SK-N-SH treated with all-trans-retinoic acid at 6 μM for 48 hours (cell line): ENCODE measurements at regions not wholly inside any gene's neighbourhood (a gene's known extent, or its start where the extent isn't known, plus 50 kb on each side); places are given as distances from the start of the nearest gene placed in this dataset.

Source experiments
- ATAC-seq: fragments of 200-7000 bp; cut with Tn5 transposase; 3 replicates; pipeline ENCODE4 v1.9.1; 2020; ENCODE audit warnings: mild to moderate bottlenecking, moderate library complexity
- ARNTL ChIP-seq: fragments of 450-650 bp; formaldehyde crosslinking; IDR thresholded peaks from 2 replicates; pipeline ENCODE4 v1.5.0; 2020; ENCODE audit warnings: low read depth, mild to moderate bottlenecking, moderate library complexity, borderline replicate concordance
- BACH2 ChIP-seq: fragments of 250-450 bp; sonication (Bioruptor Pico); IDR thresholded peaks from 2 replicates; pipeline ENCODE4 v1.9.0; 2021; ENCODE audit warnings: mild to moderate bottlenecking, borderline replicate concordance
- CSDC2 ChIP-seq: fragments of 250-450 bp; sonication (Bioruptor Pico); IDR thresholded peaks from 2 replicates; pipeline ENCODE4 v1.5.0; 2020; ENCODE audit warnings: mild to moderate bottlenecking, moderate library complexity
- ESRRG ChIP-seq: fragments of 250-450 bp; sonication (Bioruptor Pico); IDR thresholded peaks from 2 replicates; pipeline ENCODE4 v1.6.1; 2021; ENCODE audit warnings: mild to moderate bottlenecking
- GLIS3 ChIP-seq: fragments of 250-450 bp; sonication (Bioruptor Pico); IDR thresholded peaks from 2 replicates; pipeline ENCODE4 v1.5.0; 2020; ENCODE audit warnings: mild to moderate bottlenecking, moderate library complexity
- ISL1 ChIP-seq: fragments of 250-450 bp; sonication (Bioruptor Pico); IDR thresholded peaks from 2 replicates; pipeline ENCODE4 v2.1.2; 2022; ENCODE audit warnings: mild to moderate bottlenecking, moderate library complexity
- OSR1 ChIP-seq: fragments of 250-450 bp; sonication (Bioruptor Pico); IDR thresholded peaks from 2 replicates; pipeline ENCODE4 v1.8.0; 2022; ENCODE audit warnings: moderate library complexity, mild to moderate bottlenecking, inconsistent platforms
- PPARA ChIP-seq: fragments of 250-450 bp; sonication (Bioruptor Pico); IDR thresholded peaks from 2 replicates; pipeline ENCODE4 v1.5.0; 2020; ENCODE audit warnings: mild to moderate bottlenecking, borderline replicate concordance
- RARB ChIP-seq: fragments of 250-450 bp; sonication (Bioruptor Pico); IDR thresholded peaks from 2 replicates; pipeline ENCODE4 v1.8.0; 2021; ENCODE audit warnings: mild to moderate bottlenecking, moderate library complexity
- SNAI2 ChIP-seq: fragments of 250-450 bp; sonication (Bioruptor Pico); IDR thresholded peaks from 2 replicates; pipeline ENCODE4 v1.5.0; 2020; ENCODE audit warnings: mild to moderate bottlenecking, moderate library complexity
- TOX ChIP-seq: fragments of 250-450 bp; sonication (Bioruptor Pico); IDR thresholded peaks from 2 replicates; pipeline ENCODE4 v1.8.0; 2021; ENCODE audit warnings: mild to moderate bottlenecking, moderate library complexity, borderline replicate concordance
- ZC3H10 ChIP-seq: fragments of 250-450 bp; sonication (Bioruptor Pico); IDR thresholded peaks from 2 replicates; pipeline ENCODE4 v1.5.1; 2021; ENCODE audit warnings: mild to moderate bottlenecking, moderate library complexity
- ZFP3 ChIP-seq: fragments of 250-450 bp; sonication (Bioruptor Pico); IDR thresholded peaks from 2 replicates; pipeline ENCODE4 v1.5.0; 2020; ENCODE audit warnings: mild to moderate bottlenecking, moderate library complexity
- ZFP30 ChIP-seq: fragments of 450-650 bp; formaldehyde crosslinking; IDR thresholded peaks from 2 replicates; pipeline ENCODE4 v1.5.0; 2022; ENCODE audit warnings: mild to moderate bottlenecking, moderate library complexity
- ZNF565 ChIP-seq: fragments of 450-650 bp; formaldehyde crosslinking; conservative IDR thresholded peaks from 2 replicates; pipeline ENCODE4 v1.5.0; 2020; ENCODE audit warnings: low read depth, mild to moderate bottlenecking, moderate library complexity
- ZNF70 ChIP-seq: fragments of 450-650 bp; formaldehyde crosslinking; IDR thresholded peaks from 2 replicates; pipeline ENCODE4 v1.5.0; 2020; ENCODE audit warnings: mild to moderate bottlenecking, moderate library complexity
- ZNF8 ChIP-seq: fragments of 450-650 bp; formaldehyde crosslinking; IDR thresholded peaks from 2 replicates; pipeline ENCODE4 v1.5.0; 2020; ENCODE audit warnings: mild to moderate bottlenecking, moderate library complexity
- TF ChIP-seq, protein P1 (sequence below): fragments of 250-450 bp; sonication (Bioruptor Pico); IDR thresholded peaks from 2 replicates; pipeline ENCODE4 v1.8.0; 2020; ENCODE audit warnings: mild to moderate bottlenecking, moderate library complexity, borderline replicate concordance
- TF ChIP-seq, protein P2 (sequence below): fragments of 250-450 bp; sonication (Bioruptor Pico); IDR thresholded peaks from 2 replicates; pipeline ENCODE4 v1.8.0; 2021; ENCODE audit warnings: low read depth, mild to moderate bottlenecking, moderate library complexity, borderline replicate concordance
- TF ChIP-seq, protein P3 (sequence below): fragments of 250-450 bp; sonication (Bioruptor Pico); IDR thresholded peaks from 2 replicates; pipeline ENCODE4 v1.5.1; 2020; ENCODE audit warnings: low read depth, mild to moderate bottlenecking, moderate library complexity
- TF ChIP-seq, protein P4 (sequence below): fragments of 250-450 bp; sonication (Bioruptor Pico); IDR thresholded peaks from 2 replicates; pipeline ENCODE4 v1.5.0; 2020; ENCODE audit warnings: mild to moderate bottlenecking, moderate library complexity

DNA sequence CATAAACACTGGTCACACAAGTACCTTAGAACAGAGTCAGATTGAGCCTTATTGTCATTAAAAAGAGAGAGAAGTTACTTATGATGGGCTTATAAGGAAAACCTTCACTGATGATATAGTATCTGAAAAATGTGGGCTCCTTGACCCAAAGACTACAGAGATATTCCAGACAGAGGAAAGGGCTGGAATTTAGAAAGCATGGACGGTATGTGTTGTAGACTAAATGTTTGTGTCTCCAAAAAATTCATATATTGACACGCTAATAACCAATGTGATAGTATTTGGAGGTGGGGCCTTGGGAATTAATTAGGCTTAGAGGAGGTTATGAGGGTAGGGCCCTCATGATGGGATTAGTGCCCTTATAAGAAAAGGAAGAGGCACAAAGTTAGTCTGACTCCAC, 61.0 kb upstream of the DAZL start:
- ATAC-seq, result no peak
- TF ChIP-seq PPARA (CRISPR knock-in tag), result no peak
- TF ChIP-seq ZNF565, result no peak
- no peak for TF ChIP-seq TOX (CRISPR knock-in tag)
- no peak for TF ChIP-seq CSDC2 (CRISPR knock-in tag)

DNA sequence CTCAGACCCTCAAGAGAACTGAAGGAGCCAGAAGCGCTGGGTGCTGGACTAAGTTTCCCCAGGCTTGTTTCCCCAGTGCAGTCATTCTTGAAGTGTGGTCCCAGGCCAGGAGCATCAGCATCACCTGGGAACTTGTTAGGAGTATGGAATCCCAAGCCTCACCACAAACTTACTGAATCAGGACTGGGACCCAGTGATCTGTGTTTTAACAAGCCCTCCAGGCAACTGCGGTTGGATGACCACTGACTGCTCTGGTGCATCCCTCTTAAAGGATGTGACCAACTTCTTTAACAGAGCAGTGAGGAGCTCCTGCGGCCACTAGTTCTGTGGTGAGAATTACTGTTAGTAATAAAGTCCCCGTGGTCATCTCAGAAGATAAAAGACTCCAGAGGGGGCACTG, 62.4 kb upstream of the DAZL start:
- ATAC-seq, result no peak
- TF ChIP-seq CSDC2 (CRISPR knock-in tag), result no peak
- no peak for TF ChIP-seq ZNF8

DNA sequence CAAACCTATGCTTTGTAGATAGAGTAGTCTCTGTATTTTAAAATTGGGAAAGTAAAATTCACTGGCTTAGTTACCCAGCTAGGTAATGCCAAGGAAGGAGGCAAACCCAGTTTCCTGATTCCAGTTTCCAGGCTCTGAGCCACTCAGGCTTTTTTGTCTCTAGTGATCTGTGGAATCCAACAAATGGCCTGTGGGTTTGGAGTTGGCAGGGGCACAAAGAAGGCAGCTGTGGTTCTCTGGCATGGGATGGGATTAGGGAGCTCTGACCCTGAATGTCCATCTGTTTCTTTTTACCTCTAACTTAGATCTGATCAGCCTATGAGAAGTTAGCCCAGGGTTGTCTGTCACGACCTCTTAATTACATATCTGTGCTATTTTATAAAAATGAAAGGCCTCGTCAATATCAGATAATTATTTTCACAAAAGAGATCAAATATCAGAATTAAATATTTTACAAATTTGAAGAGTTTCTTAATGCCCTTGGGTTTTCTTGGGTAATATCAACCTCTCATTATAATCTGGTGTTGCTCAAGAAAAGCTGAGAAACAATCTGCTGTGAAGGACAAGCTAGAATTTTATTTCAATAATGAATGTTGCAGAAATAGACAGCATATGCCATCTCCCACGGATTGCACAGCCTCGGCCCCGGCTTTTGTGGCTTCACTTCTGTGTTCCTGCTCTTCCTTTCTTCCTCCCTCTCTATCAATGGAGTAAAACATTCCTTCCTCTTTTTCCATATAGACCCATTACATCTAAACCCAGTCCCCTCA, 63.7 kb upstream of the DAZL start:
- TF ChIP-seq, protein P1, sequence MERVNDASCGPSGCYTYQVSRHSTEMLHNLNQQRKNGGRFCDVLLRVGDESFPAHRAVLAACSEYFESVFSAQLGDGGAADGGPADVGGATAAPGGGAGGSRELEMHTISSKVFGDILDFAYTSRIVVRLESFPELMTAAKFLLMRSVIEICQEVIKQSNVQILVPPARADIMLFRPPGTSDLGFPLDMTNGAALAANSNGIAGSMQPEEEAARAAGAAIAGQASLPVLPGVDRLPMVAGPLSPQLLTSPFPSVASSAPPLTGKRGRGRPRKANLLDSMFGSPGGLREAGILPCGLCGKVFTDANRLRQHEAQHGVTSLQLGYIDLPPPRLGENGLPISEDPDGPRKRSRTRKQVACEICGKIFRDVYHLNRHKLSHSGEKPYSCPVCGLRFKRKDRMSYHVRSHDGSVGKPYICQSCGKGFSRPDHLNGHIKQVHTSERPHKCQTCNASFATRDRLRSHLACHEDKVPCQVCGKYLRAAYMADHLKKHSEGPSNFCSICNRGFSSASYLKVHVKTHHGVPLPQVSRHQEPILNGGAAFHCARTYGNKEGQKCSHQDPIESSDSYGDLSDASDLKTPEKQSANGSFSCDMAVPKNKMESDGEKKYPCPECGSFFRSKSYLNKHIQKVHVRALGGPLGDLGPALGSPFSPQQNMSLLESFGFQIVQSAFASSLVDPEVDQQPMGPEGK (CRISPR knock-in tag), result no peak
- TF ChIP-seq PPARA (CRISPR knock-in tag) (no peak), ZFP3 (CRISPR knock-in tag) (no peak), ZNF565 (no peak), CSDC2 (CRISPR knock-in tag) (no peak), BACH2 (CRISPR knock-in tag) (no peak), ZFP30 (CRISPR knock-in tag) (no peak), ZC3H10 (CRISPR knock-in tag) (no peak), ESRRG (CRISPR knock-in tag) (no peak), GLIS3 (no peak), ARNTL (no peak), OSR1 (CRISPR knock-in tag) (no peak), TOX (CRISPR knock-in tag) (no peak)
- ATAC-seq, result no peak

DNA sequence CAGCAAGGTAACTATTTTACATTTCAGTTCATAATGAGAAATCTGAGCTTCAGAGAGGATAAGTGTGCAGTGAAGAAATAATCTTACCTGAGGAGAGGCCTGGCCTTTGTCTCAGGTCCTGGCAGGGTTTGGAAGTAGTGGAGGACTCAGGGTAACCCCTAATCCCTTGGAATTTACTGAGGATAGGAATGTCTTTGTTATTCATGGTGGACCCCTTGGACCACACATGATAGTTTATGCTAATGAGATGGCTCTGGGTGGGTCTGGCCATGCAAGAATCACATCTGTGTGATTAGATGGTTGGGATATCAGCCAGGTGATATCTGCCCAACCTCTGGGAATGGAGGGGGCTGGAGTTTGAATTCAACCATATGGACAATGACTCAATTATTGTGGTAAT, 65.0 kb upstream of the DAZL start:
- ATAC-seq, result no peak
- TF ChIP-seq SNAI2 (CRISPR knock-in tag) (no peak), ZNF70 (CRISPR knock-in tag) (no peak), OSR1 (CRISPR knock-in tag) (no peak), ISL1 (CRISPR knock-in tag) (no peak), ZFP30 (CRISPR knock-in tag) (no peak), TOX (CRISPR knock-in tag) (no peak), CSDC2 (CRISPR knock-in tag) (no peak), ZFP3 (CRISPR knock-in tag) (no peak), BACH2 (CRISPR knock-in tag) (no peak), ZNF8 (no peak), GLIS3 (no peak), ARNTL (no peak), ZC3H10 (CRISPR knock-in tag) (no peak), RARB (CRISPR knock-in tag) (no peak), ZNF565 (no peak), PPARA (CRISPR knock-in tag) (no peak)
- TF ChIP-seq, protein P1 (CRISPR knock-in tag), result no peak
- TF ChIP-seq, protein P2, sequence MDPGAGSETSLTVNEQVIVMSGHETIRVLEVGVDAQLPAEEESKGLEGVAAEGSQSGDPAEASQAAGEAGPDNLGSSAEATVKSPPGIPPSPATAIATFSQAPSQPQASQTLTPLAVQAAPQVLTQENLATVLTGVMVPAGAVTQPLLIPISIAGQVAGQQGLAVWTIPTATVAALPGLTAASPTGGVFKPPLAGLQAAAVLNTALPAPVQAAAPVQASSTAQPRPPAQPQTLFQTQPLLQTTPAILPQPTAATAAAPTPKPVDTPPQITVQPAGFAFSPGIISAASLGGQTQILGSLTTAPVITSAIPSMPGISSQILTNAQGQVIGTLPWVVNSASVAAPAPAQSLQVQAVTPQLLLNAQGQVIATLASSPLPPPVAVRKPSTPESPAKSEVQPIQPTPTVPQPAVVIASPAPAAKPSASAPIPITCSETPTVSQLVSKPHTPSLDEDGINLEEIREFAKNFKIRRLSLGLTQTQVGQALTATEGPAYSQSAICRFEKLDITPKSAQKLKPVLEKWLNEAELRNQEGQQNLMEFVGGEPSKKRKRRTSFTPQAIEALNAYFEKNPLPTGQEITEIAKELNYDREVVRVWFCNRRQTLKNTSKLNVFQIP (CRISPR knock-in tag), result no peak
- TF ChIP-seq, protein P3, sequence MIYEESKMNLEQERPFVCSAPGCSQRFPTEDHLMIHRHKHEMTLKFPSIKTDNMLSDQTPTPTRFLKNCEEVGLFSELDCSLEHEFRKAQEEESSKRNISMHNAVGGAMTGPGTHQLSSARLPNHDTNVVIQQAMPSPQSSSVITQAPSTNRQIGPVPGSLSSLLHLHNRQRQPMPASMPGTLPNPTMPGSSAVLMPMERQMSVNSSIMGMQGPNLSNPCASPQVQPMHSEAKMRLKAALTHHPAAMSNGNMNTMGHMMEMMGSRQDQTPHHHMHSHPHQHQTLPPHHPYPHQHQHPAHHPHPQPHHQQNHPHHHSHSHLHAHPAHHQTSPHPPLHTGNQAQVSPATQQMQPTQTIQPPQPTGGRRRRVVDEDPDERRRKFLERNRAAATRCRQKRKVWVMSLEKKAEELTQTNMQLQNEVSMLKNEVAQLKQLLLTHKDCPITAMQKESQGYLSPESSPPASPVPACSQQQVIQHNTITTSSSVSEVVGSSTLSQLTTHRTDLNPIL (CRISPR knock-in tag), result no peak
- TF ChIP-seq, protein P4, sequence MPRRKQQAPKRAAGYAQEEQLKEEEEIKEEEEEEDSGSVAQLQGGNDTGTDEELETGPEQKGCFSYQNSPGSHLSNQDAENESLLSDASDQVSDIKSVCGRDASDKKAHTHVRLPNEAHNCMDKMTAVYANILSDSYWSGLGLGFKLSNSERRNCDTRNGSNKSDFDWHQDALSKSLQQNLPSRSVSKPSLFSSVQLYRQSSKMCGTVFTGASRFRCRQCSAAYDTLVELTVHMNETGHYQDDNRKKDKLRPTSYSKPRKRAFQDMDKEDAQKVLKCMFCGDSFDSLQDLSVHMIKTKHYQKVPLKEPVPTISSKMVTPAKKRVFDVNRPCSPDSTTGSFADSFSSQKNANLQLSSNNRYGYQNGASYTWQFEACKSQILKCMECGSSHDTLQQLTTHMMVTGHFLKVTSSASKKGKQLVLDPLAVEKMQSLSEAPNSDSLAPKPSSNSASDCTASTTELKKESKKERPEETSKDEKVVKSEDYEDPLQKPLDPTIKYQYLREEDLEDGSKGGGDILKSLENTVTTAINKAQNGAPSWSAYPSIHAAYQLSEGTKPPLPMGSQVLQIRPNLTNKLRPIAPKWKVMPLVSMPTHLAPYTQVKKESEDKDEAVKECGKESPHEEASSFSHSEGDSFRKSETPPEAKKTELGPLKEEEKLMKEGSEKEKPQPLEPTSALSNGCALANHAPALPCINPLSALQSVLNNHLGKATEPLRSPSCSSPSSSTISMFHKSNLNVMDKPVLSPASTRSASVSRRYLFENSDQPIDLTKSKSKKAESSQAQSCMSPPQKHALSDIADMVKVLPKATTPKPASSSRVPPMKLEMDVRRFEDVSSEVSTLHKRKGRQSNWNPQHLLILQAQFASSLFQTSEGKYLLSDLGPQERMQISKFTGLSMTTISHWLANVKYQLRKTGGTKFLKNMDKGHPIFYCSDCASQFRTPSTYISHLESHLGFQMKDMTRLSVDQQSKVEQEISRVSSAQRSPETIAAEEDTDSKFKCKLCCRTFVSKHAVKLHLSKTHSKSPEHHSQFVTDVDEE, result no peak
